Ascending aorta (tissue), 2 donors: ENCODE measurements at regions not wholly inside any gene's neighbourhood (a gene's known extent, or its start where the extent isn't known, plus 50 kb on each side); places are given as distances from the start of the nearest gene placed in this dataset.

Experiments
- DNase-seq, 2 donors: peaks; one replicate each; pipeline ENCODE4 v3.0.0-alpha.2; 2019; ENCODE audit warnings: low spot score in 2 of 2
- H3K27ac ChIP-seq, 2 donors: fragments of 200-600 bp; sonication (generic); one replicate each; pipeline ENCODE4 v1.5.1; 2016 to 2017; ENCODE audit warnings: mild to moderate bottlenecking in 1 of 2
- H3K27me3 ChIP-seq: fragments of 200-600 bp; sonication (generic); one replicate; pipeline ENCODE4 v1.5.1; 2017
- H3K36me3 ChIP-seq, 2 donors: fragments of 200-600 bp; sonication (generic); one replicate each; pipeline ENCODE4 v1.5.1; 2016
- H3K4me1 ChIP-seq, 2 donors: fragments of 200-600 bp; sonication (generic); one replicate each; pipeline ENCODE4 v1.5.1; 2016 to 2017; ENCODE audit warnings: mild to moderate bottlenecking in 1 of 2
- H3K4me3 ChIP-seq, 2 donors: fragments of 200-600 bp; sonication (generic); one replicate each; pipeline ENCODE4 v1.5.1; 2016 to 2017; ENCODE audit warnings: mild to moderate bottlenecking in 1 of 2
- H3K9me3 ChIP-seq, 2 donors: fragments of 200-600 bp; sonication (generic); one replicate each; pipeline ENCODE4 v1.5.1; 2016
- intact Hi-C: fragments of 100-400 bp; cut with DNase I; formaldehyde crosslinking; loops from one replicate; pipeline ENCODE4 v1.15.1; 2023
- TF ChIP-seq, protein P1 (sequence below), 3 experiments: fragments of 200-600 bp in 2 of 3; fragments of 450-650 bp in 1 of 3; sonication (generic) in 2 of 3; IDR thresholded peaks; one replicate each; pipeline ENCODE4 v1.5.1; 2016 to 2019; ENCODE audit warnings: antibody characterized with exemption in 3 of 3, mild to moderate bottlenecking in 1 of 3, moderate library complexity in 1 of 3

DNA sequence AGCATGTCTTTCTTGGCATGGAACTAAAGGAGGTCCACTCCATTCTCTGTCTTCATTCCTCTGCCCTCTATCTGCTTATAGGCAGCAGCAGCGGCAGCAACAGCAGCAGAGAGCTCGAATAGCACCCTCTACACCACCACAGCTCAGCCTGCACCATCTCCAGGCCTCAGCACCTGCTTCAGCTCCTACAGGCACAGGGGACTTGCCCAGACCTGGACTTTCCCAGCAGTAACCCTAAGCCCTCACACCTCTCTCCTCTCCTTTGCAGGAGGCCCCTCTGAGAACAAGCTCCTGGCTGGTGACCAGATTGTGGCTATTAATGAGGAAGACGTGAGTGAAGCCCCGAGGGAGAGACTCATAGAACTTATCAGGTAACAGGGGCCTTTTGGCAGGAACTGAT, 80.7 kb downstream of the FRMPD3 start:
- H3K36me3 ChIP-seq, result no peaks in the 10 kb centered on the region
- no peak overlapping the region for H3K27ac ChIP-seq
- TF ChIP-seq, protein P1, sequence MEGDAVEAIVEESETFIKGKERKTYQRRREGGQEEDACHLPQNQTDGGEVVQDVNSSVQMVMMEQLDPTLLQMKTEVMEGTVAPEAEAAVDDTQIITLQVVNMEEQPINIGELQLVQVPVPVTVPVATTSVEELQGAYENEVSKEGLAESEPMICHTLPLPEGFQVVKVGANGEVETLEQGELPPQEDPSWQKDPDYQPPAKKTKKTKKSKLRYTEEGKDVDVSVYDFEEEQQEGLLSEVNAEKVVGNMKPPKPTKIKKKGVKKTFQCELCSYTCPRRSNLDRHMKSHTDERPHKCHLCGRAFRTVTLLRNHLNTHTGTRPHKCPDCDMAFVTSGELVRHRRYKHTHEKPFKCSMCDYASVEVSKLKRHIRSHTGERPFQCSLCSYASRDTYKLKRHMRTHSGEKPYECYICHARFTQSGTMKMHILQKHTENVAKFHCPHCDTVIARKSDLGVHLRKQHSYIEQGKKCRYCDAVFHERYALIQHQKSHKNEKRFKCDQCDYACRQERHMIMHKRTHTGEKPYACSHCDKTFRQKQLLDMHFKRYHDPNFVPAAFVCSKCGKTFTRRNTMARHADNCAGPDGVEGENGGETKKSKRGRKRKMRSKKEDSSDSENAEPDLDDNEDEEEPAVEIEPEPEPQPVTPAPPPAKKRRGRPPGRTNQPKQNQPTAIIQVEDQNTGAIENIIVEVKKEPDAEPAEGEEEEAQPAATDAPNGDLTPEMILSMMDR (IDR thresholded peaks at IDR 0.05), result no peak
- H3K9me3 ChIP-seq, result no peaks in the 10 kb centered on the region
- no peak overlapping the region for H3K4me3 ChIP-seq
- H3K4me1 ChIP-seq, result no peaks in the 10 kb centered on the region
- H3K27me3 ChIP-seq, result no peaks in the 10 kb centered on the region
- intact Hi-C loops, result no loop called here
- no peak for DNase-seq

DNA sequence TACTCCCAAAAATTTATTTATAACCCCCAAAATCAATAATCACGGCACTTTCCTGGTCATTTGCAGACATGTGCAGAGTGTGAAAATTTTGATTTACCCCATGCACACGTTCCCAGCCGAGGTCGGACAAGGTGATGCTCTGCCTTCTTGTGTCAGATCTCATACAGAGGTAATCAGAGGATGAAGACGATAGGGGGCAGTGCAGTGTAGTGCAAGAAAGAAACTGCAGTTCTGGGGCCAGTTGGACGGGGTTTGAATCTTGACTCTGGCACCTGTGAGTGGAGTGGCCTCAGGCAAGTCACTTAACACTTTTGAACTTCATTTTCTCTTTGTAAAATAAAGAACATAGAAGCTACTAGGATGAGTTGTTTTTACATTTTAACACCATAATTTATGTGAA, 88.4 kb downstream of the FRMPD3 start:
- H3K27me3 ChIP-seq, result no peaks in the 10 kb centered on the region
- TF ChIP-seq, protein P1 (IDR thresholded peaks at IDR 0.05), result peak in 2 of 3 experiments; percentile 13 to 38
- intact Hi-C loops, result no loop called here
- no peaks in the 10 kb centered on the region for H3K4me1 ChIP-seq
- DNase-seq, result no peak
- no peak overlapping the region for H3K27ac ChIP-seq
- H3K36me3 ChIP-seq, result no peaks in the 10 kb centered on the region
- no peak overlapping the region for H3K4me3 ChIP-seq
- H3K9me3 ChIP-seq, result no peaks in the 10 kb centered on the region

DNA sequence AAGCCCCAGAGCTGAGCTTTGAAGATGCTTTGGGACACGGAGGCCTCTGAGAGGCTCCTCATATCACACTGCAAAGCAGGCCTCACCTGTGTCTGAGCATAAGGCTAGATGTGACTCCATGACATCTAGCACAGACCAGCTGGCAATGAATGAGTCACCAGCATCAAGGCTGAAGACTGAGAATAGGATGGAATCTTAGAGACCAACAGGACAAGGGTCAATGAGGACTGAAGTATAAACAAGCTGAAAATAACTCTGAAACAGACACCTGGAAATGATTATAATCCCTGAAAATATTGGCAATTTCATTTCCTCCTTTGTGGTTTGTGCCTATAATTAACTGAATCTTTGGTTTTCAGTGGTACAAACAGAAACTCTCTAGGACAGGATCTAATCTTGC, 87.1 kb upstream of the PRPS1 start:
- H3K27me3 ChIP-seq, result no peaks in the 10 kb centered on the region
- H3K27ac ChIP-seq, result no peak overlapping the region
- no peak for DNase-seq
- TF ChIP-seq, protein P1 (IDR thresholded peaks at IDR 0.05), result no peak
- H3K36me3 ChIP-seq, result no peaks in the 10 kb centered on the region
- no peaks in the 10 kb centered on the region for H3K9me3 ChIP-seq
- no peaks in the 10 kb centered on the region for H3K4me1 ChIP-seq
- intact Hi-C loops, result no loop called here
- no peak overlapping the region for H3K4me3 ChIP-seq

DNA sequence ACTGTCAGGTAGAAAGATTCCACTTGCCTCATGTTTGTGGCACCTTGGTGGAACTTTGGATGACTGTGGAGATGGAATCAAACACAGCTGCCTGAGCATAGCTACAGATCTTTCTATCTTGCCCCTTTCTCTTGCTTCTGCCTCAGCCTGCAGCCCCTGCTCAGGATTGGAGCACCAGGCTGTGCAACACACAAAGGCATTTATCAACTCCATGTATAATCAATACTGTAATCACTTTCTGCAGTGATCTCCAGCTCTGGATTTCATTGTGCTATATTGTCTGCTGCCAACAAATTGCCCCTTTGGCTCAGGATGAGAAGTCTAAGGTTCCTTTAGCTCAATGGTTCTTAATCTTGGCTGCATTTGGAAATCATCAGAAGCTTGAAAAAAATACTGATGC, 86.3 kb upstream of the PRPS1 start:
- DNase-seq, result no peak
- Histone ChIP-seq H3K27ac (no peak overlapping the region), H3K9me3 (no peaks in the 10 kb centered on the region), H3K4me1 (no peaks in the 10 kb centered on the region), H3K27me3 (no peaks in the 10 kb centered on the region), H3K36me3 (no peaks in the 10 kb centered on the region), H3K4me3 (no peak overlapping the region)
- TF ChIP-seq, protein P1 (IDR thresholded peaks at IDR 0.05), result no peak
- intact Hi-C loops, result no loop called here

DNA sequence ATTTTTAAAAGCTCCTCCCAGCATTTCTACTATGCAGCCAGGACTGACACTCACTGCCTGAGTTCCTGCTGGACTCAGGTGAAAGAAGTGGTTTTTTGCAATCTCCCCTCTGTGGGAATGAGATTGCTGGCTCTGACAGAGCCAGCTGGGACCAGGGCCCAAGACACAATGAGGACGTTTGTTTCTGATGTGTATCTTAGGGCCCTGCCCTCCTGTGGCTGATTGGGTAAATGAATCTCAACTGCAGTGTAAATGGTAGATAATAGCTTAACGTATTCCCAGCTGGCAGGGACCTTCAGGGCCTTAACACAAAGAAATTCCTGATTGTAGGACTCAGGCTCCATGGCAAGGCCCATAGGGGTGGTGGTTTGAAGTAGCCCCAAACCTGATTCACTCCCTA, 85.8 kb upstream of the PRPS1 start:
- Histone ChIP-seq H3K27me3 (no peaks in the 10 kb centered on the region), H3K36me3 (no peaks in the 10 kb centered on the region), H3K27ac (no peak overlapping the region), H3K9me3 (no peaks in the 10 kb centered on the region), H3K4me3 (no peak overlapping the region), H3K4me1 (no peaks in the 10 kb centered on the region)
- intact Hi-C loops, result no loop called here
- no peak for DNase-seq
- TF ChIP-seq, protein P1 (IDR thresholded peaks at IDR 0.05), result no peak

DNA sequence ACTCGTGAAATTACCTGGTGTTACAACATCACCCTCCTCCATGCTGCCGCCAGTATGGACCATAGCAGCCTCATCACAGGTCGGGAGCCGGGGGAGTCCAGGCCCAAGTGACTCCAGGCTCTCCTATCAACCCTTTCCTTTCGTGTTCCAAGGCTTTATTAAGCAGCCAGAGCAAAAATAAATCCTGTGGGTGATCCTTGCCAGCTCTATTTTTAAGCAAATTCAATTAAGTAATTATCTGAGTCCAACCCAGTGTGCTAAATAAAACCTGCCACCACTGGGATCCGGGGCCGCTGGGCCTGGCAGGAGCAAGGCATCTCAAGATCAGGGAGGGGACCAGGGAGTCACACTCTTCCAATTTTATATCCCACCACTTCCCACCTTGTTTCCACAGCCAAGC, 80.7 kb upstream of the PRPS1 start:
- Histone ChIP-seq H3K27ac (no peak overlapping the region), H3K9me3 (no peaks in the 10 kb centered on the region), H3K4me3 (no peak overlapping the region), H3K36me3 (no peaks in the 10 kb centered on the region), H3K27me3 (no peaks in the 10 kb centered on the region), H3K4me1 (no peaks in the 10 kb centered on the region)
- no peak for DNase-seq
- intact Hi-C loops, result no loop called here
- TF ChIP-seq, protein P1 (IDR thresholded peaks at IDR 0.05), result no peak
